ENCODE measurements at regions not wholly inside any gene's neighbourhood (a gene's known extent, or its start where the extent isn't known, plus 50 kb on each side); places are given as distances from the start of the nearest gene placed in this dataset.

DNA sequence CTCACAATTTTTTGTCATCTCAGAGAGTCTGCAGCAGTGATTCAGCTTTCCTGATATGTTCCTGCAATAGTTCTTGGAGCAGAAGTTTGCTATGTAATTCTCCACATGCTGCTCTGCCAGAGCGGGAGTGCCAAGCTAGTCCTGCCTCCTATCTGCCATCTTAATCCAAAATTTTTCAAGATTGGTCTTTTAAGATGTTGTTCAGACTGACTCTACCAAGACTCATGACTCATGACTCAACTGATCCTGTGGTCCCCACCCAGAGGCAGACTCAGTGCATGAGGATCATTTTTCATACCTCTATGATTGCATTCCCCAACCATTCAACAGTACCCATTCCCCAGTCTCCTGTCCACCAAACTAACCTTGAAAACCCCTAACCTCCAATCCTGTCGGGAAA, 470.8 kb downstream of the INHBA start:
- Histone ChIP-seq H3K27me3 (no peaks in the 10 kb centered on the region), H3K4me1 (no peaks in the 10 kb centered on the region), H3K27ac (no peak overlapping the region), H3K4me3 (no peak overlapping the region), H3K36me3 (no peaks in the 10 kb centered on the region), H3K9me3 (peaks cover 4 to 10% of the 10 kb centered on the region in 2 donors)
- DNase-seq (ENCODE audit: low spot score in 2 of 2) = no peak
- intact Hi-C loops (cut with DNase I; ENCODE audit: low total_unique reads) = no loop called here
- no peak for TF ChIP-seq POLR2AphosphoS5 (IDR thresholded peaks at IDR 0.05)
- TF ChIP-seq, protein P1, sequence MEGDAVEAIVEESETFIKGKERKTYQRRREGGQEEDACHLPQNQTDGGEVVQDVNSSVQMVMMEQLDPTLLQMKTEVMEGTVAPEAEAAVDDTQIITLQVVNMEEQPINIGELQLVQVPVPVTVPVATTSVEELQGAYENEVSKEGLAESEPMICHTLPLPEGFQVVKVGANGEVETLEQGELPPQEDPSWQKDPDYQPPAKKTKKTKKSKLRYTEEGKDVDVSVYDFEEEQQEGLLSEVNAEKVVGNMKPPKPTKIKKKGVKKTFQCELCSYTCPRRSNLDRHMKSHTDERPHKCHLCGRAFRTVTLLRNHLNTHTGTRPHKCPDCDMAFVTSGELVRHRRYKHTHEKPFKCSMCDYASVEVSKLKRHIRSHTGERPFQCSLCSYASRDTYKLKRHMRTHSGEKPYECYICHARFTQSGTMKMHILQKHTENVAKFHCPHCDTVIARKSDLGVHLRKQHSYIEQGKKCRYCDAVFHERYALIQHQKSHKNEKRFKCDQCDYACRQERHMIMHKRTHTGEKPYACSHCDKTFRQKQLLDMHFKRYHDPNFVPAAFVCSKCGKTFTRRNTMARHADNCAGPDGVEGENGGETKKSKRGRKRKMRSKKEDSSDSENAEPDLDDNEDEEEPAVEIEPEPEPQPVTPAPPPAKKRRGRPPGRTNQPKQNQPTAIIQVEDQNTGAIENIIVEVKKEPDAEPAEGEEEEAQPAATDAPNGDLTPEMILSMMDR (IDR thresholded peaks at IDR 0.05) = no peak
- no peak for TF ChIP-seq POLR2A (IDR thresholded peaks at IDR 0.05)

DNA sequence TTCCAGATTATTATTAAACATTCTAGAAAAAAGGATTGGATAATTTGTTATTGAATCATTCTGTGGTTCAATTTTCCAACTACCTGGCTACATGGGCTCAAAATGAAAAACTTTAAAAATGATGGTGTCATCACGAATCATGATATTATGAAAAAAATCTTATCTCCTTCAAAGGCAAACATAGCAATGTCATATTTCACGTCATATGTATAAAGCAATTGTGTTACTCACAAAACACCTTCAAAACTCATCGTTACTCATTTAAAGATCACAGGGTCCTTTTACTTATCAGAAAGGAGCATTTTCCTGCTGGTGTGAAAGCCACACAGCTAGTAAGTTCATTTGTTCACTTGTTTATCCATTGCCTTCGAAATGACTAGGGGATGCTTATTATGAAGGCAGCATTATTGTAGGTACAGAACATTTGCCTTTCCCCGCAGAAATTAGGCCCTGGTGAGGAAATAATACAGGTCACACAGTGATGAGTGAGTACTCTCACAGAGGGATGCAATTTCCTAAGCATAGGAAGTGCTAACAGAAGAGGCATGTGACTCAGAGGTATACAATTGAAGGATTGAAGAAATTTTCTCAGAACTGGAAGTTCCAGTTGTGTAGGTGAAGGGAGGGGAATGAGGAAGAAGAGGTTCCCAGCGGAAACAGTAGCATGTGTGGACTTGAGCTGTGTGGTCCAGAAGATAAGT, 478.7 kb downstream of the INHBA start:
- Histone ChIP-seq H3K27me3 (no peaks in the 10 kb centered on the region), H3K4me1 (no peaks in the 10 kb centered on the region), H3K27ac (no peak overlapping the region), H3K36me3 (no peaks in the 10 kb centered on the region), H3K4me3 (no peak overlapping the region), H3K9me3 (no peaks in the 10 kb centered on the region)
- intact Hi-C loops (cut with DNase I; ENCODE audit: low total_unique reads) = no loop called here
- TF ChIP-seq POLR2AphosphoS5 (IDR thresholded peaks at IDR 0.05) (no peak), POLR2A (IDR thresholded peaks at IDR 0.05) (no peak)
- TF ChIP-seq, protein P1 (IDR thresholded peaks at IDR 0.05) = no peak
- no peak for DNase-seq (ENCODE audit: low spot score in 2 of 2)

DNA sequence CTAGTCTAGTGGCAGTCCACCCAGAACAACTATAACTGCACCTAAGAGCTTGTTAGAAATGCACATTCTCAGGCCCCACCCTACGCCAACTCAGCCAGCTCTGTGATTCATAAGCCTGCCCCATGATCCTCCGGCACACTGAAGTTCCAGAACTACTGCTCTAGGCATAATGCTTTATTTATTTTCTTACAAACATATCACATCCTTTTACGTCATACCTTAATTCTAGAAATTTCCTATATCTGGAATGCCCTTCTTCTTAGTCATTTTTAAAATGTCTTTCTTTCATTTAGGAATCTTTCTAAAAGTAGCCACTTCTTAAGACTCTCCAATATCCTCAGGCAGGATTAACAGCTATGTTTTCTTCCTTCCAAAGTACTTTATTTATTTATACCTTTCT, 480.1 kb downstream of the INHBA start:
- Histone ChIP-seq H3K36me3 (no peaks in the 10 kb centered on the region), H3K27ac (no peak overlapping the region), H3K4me1 (no peaks in the 10 kb centered on the region), H3K27me3 (no peaks in the 10 kb centered on the region), H3K4me3 (no peak overlapping the region), H3K9me3 (no peaks in the 10 kb centered on the region)
- DNase-seq (ENCODE audit: low spot score in 2 of 2) = no peak
- intact Hi-C loops (cut with DNase I; ENCODE audit: low total_unique reads) = no loop called here
- TF ChIP-seq POLR2AphosphoS5 (IDR thresholded peaks at IDR 0.05) (no peak), POLR2A (IDR thresholded peaks at IDR 0.05) (no peak)
- TF ChIP-seq, protein P1 (IDR thresholded peaks at IDR 0.05) = no peak

DNA sequence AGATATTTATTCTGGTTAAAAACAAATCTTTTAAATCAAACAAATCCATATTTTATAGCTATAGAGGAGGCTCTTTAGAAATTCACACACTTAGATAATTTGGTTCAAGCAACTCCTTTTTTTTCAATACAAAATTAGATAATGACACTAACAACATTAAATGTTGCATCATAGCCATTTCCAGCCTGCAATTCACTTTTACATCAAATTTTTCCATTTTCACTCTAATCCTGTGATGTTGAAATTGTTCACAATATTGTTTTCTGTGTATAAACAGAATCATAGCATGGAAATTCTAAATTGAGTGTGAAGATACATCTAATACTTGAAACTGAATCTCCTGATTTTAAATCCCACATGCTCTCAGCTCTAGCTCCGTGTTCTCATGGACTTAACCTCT, 482.6 kb downstream of the INHBA start:
- Histone ChIP-seq H3K27me3 (no peaks in the 10 kb centered on the region), H3K36me3 (no peaks in the 10 kb centered on the region), H3K4me3 (no peak overlapping the region), H3K4me1 (no peaks in the 10 kb centered on the region), H3K27ac (no peak overlapping the region), H3K9me3 (no peaks in the 10 kb centered on the region)
- intact Hi-C loops (cut with DNase I; ENCODE audit: low total_unique reads) = no loop called here
- no peak for DNase-seq (ENCODE audit: low spot score in 2 of 2)
- TF ChIP-seq POLR2AphosphoS5 (IDR thresholded peaks at IDR 0.05) (no peak), POLR2A (IDR thresholded peaks at IDR 0.05) (no peak)
- TF ChIP-seq, protein P1 (IDR thresholded peaks at IDR 0.05) = no peak

DNA sequence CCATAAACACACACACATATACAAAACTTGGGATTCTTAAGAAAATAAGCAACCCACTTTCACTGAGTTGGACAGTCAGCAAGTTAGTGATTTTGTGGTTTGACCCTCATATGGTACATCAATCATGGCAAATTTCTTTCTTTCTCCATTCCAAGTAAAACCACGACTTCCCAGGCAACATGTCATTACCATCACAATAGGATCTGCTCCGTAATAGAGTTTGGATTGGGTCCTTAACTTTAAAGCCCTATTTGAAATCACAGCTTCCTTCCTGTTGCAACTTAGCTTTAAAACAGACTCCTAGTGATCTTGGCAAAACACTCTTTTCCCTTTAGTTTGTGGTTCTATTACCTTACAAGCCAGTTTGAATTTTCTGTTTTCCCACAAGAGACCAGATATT, 483.6 kb downstream of the INHBA start:
- DNase-seq (ENCODE audit: low spot score in 2 of 2) = no peak
- no peak for TF ChIP-seq POLR2A (IDR thresholded peaks at IDR 0.05)
- TF ChIP-seq, protein P1 (IDR thresholded peaks at IDR 0.05) = no peak
- no peak for TF ChIP-seq POLR2AphosphoS5 (IDR thresholded peaks at IDR 0.05)
- Histone ChIP-seq H3K36me3 (no peaks in the 10 kb centered on the region), H3K4me1 (no peaks in the 10 kb centered on the region), H3K27ac (no peak overlapping the region), H3K27me3 (no peaks in the 10 kb centered on the region), H3K9me3 (no peaks in the 10 kb centered on the region), H3K4me3 (no peak overlapping the region)
- intact Hi-C loops (cut with DNase I; ENCODE audit: low total_unique reads) = no loop called here

Measured in breast epithelium (tissue), 4 donors.